Left hindlimb (tissue), 1 donor: ENCODE measurements at regions not wholly inside any gene's neighbourhood (a gene's known extent, or its start where the extent isn't known, plus 50 kb on each side); places are given as distances from the start of the nearest gene placed in this dataset.

ENCODE experiments used
- DNase-seq: peaks from one replicate; pipeline ENCODE4 v3.0.0-alpha.2; 2018

DNA sequence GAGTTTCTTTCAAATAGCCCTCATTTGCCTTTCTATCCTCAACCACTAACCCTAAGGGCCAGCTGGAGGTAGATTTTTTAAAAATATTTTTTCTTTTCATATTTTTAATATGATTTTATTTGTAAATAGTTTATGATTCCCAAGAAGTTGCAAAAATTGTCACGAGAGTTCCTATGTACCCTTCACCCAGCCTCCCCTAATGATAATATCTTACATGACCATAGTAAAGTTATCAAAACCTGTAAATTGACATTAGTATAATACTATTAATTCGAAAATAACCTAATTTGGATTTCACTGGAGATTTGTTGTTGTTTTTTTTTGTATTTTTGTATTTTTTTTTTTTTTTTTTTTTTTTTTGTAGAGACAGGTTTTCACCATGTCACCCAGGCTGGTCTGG lies 495.5 kb downstream of the MIAT start:
- DNase-seq: no peak

DNA sequence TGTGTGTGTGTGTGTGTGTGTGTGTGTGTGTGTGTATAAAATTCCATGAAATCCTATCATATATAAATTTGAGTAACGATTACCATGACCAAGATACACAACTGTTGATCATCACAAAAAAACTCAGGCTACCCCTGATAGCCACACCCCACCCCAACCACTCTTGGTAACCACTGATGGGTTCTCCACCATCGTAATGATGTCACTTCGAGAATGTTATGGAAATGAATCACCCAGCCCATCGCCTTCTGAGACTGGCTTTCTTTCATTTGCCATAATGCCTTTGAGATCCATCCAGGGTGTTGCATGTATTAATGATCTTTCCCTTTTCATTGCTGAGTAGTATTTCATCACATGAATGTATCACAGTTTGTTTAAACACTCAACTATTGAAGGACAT lies 496.0 kb downstream of the MIAT start:
- no peak for DNase-seq

DNA sequence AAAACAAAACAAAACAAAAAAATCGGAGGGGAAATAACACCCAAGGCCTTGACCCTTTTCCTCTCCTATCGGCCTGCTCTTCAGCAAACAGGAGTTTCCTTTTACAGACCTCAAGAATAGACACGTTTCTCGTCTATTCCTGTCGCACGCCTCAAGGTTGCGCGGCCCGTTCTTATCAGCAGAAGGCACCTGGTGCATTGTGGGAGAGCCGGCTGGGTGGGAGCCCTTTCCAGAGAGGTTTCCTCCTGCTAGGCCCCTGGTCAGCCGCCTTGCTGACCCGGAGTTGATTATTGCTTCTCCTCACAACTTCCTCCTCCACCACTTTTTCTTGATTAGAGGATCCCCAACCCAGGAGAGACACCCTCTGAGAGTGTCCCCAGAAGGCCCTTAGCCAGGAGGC lies 497.3 kb downstream of the MIAT start:
- DNase-seq: no peak

DNA sequence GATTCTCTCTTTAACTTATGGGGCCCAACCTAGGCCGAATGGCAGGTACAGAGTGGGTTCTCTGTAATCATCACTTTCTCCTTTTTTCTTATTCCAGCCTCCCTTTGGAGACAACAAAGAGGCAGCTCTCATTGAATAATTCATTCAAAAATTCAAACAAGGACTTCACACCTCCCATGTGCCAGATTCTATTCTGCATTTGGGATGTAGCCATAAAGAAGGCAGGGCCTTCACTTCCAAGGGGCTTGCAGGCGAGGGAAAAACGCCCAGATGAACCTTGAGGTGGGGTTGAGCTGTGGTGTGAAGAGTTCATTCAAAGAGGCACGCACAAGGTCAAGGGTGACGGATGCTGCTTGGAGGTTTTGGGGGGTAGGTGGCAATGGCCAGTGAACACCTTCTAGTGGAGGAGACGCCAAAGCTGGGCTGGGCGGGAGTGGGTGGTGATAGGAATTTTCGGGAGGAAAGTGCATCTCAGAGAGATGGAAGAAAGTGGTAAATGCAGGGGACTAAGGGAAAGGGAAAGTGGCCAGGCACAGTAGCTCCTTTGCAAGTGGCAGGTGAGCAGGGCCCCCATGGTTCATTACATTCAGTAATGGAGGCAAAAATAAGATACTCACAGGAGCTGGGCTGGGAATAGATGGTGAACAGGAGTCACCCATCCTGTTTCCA lies 499.6 kb downstream of the MIAT start:
- no peak for DNase-seq

DNA sequence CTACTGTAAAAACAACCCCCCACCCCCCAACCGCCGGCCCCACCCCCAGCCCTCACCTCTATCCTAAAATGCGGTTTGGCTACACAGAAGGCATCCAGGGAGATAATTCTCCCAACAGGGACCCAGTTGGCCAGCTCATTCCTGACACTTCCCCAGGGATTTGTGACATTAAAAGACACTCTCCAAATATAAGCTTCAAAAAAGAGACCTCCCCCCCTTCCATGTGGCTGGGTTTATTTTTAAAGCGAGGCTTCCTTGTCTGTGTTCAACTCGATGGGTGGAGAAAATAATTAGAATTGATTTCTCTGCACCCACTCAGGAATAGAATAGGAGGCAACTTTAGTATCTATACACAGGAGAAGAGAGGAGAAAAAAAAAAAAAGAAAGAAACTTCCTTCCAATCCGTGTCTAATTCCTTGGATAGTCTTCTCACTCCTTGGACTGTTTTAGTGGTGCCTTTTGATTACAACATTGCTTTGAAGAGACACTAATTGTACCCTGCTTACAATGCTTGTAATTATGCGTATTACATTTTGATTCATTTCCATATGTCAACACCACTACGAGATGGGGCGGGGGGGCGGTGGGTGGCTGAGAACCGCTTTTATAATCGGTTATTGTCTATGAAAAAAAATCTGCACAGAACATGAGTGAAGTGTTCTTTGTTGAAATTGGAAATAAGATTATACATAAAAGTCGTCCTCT lies 500.4 kb downstream of the MIAT start:
- no peak for DNase-seq

DNA sequence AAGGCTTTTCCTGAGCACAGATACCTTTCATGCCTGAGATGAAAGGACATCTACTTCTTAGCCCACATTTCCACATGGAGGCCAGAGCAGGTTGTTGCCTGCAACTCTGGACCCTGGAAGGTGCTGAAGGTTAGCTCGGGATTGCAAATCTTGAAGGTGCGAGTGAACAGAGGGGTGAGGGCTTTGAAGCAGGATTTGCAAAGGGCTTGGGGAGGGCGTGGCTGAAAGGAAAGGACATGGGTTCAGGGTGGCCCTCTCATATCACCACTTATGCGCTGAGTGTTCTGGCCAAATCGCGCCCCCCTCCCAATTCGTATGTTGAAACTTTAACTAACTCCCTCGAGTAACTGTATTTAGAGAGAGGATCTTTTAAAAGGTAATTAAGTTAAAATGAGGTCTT lies 501.6 kb downstream of the MIAT start:
- no peak for DNase-seq

DNA sequence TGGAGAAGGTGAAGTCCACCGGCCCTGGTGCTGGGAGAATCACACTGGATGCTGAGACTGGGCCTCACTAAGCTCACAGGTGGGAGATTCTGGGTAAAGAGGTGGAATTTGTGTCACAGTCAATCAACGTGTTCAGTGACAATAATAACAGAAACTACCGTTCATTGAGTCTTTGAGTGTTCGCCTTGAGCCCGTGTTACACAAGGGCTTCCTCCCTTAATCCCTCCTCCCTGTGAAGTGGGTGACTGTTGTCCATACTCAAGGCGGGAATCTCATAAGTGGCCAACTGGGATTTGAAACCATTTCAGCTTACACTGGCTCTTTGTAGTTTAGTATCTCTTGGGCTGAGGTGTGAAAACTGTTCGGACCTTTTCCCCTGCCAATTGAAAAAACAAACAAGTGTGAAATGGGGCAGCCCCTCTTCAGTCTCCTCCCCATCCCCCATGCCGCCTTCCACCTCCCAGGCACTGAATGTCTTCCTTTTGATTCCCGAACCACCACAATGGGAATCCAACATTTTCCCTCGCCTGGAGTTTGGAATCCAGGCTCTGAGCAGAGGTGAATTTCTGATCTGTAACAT lies 502.4 kb downstream of the MIAT start:
- DNase-seq: no peak

DNA sequence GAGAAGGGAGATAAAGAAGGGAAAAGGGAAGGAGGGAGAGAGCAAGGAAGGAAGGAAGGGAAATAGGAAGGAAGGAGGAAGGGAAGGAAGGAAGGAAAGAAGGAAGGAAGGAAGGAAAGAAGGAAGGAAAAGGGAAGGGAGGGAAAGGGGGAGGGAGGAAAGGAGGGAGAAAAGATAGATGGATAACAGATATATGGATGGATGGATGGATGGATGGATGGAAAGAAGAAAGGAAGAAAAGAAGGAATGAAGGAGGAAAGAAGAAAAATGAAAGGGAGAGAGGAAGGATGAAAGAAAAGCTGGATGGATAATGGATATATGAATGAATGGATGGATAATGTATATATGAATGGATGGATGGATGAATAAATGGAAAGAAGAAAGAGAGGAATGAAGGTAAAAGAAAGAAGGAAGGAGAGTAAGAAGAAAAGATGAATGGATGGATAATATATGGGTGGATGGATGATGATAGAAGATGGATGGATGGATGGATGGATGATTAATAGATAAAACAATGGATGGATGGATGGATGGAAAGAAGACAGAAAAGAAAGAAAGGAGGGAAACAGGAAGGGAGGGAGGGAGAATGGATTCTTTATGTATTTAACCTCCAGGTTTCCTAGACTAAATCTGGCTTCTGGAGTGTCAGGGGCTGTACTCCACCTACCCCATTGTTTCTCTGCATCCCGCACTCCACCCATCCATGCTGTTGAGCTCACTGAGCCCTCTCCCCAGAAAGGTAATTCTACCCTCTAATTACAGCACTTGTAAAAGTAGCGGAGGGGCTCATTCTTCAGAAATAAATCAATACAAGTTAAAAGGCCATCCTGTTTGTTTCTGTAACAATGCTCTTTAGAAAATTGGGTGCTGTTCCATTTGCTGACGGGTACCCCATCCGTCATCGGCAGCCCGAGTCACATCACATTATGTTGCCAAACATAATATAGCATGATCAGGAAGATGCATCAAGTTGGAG lies 506.1 kb downstream of the MIAT start:
- DNase-seq: no peak

DNA sequence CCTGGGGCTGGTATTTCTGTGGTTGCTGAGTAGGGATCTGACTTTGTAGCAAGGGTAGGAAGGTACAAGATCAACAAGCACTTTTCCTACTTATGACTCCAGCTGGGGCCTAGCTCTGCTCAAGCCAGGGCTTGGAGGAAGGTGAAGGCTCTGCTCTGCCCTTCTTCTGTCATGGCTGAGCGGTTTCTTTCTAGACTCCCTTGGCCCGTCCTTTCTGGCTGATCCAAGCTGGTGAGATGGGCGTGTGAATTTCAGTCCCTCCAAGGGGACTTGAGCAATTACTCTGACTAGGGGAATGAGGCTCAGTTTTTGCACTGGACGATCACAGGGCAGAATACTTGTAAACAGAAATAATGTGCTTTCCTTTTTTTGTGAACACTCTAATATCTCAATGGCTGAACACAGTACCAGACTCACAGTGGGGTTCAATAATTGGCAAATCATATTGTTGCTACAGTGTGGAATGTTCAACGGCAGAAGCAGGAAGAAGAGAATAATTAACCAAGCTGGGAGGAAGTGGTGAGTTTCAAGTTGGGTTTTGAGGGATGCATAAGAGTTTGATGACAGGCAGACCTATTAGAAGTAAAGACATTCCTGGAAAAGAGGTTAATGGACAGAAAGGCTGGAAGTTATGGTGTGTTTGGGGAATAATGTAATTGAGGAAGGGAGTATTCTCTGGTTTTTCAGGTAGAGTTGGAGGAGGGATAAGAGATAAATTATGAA lies 507.6 kb downstream of the MIAT start:
- no peak for DNase-seq

DNA sequence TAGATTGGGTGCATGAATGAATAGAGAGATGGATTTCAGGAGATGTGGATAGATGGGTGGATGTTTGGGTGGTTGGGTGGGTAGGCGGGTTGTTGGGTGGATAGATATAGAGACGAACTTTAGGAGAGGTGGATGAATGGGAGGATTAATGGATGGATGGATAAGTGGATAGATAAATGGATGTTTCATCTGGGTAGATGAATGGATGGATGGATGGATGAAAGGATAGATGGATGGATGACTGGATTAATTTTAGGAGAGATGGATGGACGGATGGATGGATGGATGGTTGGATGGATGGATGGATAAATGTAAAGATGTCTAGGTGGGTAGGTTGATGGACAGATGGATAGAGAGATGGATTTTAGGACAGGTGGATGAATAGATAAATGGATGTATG lies 511.3 kb downstream of the MIAT start:
- DNase-seq: no peak

DNA sequence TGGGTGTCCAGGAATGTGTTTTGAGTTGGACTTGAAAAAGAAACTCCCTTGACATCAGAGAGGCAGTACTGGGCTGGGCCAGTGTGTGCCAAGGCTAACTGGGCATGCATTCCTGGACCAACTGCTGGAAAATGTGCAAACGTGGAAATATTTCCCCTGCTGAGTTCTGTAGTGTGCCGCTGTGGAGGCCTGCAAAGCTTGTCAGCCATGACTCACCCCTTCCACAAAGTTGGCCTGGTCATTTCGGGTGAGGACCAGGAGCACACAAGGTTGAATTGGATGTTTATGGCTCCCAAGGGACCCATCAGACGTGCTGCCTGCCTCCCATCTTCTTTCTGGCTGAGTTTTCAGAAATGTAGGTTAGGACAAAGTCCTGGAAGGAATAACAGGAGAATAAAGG lies 513.1 kb downstream of the MIAT start:
- DNase-seq: peak; percentile 75

DNA sequence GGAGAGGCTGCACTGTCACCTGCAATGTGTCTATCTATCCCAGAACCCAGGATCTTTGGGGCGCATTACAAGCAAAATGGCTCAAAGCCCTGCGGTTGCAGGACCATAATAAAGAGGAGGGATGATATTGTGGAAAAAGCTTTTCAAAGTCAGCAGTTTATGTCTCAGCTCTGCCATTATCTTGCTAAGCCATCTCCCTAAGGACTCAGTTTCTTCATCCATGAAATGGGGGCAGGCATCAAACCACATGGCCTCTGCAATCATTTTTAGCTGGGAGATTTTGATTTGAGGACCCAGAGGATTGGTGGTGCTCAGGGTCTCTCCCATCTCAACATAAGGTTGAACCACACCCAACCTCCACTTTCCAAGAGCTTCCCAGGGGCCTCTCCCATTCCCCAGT lies 513.8 kb downstream of the MIAT start:
- no peak for DNase-seq

DNA sequence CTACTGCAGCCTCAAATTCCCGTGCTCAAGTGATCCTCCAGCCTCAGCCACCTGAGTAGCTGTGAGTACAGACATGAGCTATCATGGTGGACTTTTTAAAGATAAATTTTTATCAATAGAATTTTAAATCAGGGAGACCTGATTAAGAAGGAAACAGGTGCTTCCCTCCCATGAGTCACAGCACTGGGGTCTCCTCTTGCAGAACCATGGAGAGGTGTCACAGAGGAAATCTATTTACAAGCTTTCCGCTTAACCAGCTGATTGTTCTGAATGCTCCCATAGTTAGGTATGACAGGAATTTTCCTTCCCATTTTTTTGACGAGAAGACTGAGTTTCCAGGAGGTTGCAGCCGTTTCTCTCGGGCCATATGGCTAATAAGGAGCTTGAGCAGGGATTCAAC lies 516.1 kb downstream of the MIAT start:
- DNase-seq: no peak

DNA sequence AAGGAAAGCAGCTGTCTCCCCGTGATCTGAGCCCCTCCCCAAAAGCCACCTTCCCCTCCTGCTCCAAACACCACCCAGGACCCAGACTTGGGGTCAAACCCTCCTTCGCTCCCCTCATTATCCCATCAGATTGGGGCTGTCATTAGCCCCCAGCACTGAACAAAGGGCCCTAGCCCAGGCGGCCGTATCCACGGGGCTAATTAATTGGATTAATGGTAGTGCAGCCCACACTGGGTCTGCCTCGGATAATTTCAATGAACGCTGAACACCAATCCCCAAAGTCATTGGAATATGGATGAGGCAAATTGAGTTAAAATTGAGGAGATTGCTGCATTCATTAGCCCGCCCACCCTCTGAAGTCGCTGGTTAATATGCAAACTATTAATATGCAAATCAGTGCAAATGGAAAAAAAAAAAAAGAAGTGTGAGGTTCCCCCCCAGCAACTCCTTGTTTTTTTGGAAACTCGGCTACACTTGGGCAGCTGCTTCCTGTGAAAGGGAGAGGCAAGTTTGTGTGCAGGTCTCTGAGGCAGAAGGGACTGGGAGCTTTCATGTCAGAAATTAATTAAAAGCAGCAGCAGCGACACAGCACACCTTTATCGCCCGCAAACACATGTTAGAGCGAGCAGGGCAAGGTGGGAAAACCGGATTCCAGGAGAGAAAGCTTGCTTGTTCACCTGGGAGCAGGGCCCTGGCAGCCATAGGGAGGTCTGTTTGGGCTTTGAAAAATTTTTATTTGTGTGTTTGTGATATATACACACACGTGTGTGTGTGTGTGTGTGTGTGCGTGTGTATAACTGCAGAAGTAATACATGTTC lies 517.8 kb downstream of the MIAT start:
- DNase-seq: no peak

DNA sequence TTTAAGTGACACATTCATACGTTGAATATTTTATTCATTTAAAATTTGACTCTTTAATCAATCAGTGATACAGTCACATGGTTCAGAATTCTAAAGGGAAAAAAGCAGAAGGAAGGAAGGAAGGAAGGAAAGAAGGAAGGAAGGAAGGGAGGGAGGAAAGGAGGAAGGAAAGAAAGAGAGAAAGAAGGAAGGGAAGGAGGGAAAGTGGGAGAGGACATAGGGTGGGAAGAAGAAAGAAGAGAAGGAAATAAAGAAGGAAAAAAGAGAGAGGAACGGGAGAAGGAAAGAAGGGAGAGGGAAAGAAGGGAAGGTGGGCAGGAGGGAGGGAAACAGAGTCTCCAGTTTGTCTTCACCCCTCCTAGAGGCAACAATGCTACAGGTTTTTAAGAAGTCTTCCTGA lies 518.6 kb downstream of the MIAT start:
- no peak for DNase-seq

DNA sequence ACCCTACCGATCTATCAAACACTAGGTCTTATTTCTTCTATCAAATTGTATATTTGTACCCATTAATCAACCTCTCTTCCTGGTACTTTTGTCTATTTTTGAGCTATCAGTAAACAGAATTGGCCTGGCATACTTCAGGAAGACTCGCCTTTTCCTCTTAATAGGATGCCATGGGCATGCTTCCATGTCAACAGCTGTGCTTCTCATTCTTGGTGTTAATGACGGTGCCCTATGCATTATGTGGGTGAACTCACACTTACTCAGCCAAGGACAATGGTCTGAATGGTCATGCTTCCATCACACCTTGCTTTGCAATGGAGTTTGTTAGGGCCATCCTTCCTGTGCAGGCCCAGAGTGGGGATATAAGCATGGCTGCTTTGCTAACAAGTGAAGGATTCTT lies 521.8 kb downstream of the MIAT start:
- no peak for DNase-seq

DNA sequence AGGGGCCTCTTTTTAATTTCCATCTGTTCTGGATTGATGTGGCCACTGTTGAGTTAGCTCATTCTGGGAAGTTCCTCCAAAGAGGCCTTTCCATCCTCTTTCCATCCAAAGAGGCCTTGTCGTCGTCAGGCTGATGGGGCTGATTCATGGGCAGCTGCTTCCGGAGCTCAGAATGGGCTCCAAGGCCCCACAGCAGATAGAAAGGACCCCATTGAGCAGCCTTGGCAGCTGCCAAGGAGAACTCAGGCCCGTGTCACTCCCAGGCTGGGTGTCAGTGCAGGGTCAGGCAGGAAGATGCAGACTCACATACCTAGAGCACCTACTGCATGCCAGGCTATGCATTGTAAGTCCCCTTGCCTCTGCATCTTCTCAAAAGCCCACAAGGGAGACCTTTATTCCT lies 524.1 kb downstream of the MIAT start:
- no peak for DNase-seq

DNA sequence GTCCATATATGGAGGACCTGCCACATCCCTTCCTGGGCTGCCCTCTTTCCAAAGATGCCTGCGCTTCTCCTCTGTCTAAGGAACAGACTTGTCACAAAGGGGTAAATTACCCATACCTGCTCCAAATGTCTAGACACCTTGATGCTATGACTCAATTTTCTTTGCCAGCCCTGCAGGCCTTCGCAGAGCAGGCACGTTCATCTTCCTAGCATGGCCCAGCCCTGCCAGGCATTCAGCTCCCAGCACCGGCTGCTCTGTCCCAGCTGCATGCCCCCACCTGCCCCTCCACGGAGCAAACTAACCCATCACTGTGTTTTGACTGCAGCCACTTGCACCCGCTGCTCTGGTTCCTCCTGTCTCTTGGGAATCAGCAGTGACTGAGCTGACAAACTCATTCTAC lies 526.1 kb downstream of the MIAT start:
- no peak for DNase-seq

DNA sequence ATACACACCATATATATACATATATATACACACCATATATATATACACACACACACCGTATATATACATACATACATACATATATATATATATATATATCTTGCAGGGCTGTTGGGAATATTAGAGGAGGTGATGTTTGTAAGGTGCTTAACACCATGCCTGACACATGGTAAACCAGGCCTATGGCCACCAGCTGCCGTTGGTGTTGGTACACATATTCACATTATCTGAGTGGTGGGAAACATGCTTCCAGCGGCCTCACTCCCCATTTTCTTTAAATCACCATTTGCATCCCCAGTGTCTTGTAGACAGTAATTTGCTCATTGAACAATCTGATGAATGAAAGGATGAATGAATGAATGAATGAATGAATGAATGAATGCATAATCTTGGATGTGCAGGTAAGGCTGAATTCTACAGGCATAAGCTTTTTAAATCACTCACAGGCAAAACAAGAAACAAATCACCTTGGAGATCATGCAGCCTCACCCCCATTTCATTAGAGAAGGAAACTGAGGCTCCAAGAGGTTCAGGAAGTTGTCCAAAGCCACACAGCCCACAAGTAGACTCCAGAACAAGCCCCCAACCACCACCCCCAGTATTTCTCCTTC lies 527.8 kb downstream of the MIAT start:
- DNase-seq: no peak

DNA sequence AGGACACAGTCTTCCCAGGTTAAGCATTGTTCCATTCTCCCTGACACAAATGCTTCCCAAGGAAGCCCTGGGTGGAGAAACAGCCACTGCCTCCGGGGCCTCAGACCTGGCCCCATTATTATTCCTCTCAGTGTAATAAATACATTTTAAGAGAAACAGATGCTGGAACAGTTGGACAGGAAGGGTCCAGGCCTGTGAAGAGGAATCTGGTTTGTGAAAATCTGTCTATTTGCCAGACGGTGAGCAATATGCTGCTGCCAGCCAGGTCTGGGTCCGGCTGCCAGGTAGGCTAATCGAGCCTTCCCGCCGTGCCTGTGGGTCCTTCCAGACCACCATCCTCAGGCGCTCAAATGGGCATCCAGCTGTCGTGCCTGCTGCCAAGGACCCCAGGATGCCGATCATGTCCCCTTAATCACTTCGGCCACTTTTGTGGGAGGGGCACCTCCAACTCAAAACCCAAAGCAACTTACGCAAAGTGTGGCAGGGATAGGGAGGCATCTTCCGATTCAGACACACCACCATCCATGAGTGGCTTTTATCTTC lies 528.4 kb downstream of the MIAT start:
- DNase-seq: no peak

DNA sequence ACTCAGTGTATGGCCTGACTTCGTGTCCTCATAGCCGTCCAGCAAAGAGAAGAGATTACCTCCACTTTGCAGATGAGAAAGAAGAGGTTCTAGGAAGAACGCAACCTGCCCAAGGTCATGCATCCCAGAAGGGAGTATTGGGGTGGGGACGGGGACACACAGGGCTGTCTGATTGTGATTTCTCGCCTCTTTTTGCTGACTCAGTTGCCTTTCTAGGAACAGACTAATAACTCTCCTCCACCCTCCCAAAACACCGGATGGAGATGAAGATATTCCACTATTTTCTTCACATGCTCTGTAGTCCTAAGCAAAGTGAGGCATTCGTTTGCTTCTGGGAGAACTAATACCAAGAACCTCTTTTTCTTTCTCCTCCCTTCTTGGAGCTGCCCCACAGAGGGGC lies 529.3 kb downstream of the MIAT start:
- no peak for DNase-seq
